ENCODE measurements at regions not wholly inside any gene's neighbourhood (a gene's known extent, or its start where the extent isn't known, plus 50 kb on each side); places are given as distances from the start of the nearest gene placed in this dataset.
A peak's percentile ranks its signal among the peaks of the same experiment; 100 is the strongest.

- no peak for DNase-seq
- H3K4me3 ChIP-seq: no peak overlapping the region
- peaks cover 45 to 78% (median 72%) of the 10 kb centered on the region in 4 donors for H3K4me1 ChIP-seq
- peak overlapping the region in 3 of 5 donors; percentile 14 to 61 (median 18) for H3K27ac ChIP-seq
- TF ChIP-seq POLR2AphosphoS5 (IDR thresholded peaks at IDR 0.05) (no peak), EP300 (IDR thresholded peaks at IDR 0.05) (no peak), CTCF (IDR thresholded peaks at IDR 0.05) (no peak), POLR2A (IDR thresholded peaks at IDR 0.05) (no peak)
- no peaks in the 10 kb centered on the region for H3K9me3 ChIP-seq
- intact Hi-C loops (cut with DNase I; ENCODE audit: low total_unique reads): no loop called here
- H3K36me3 ChIP-seq: no peaks in the 10 kb centered on the region
- H3K27me3 ChIP-seq: no peaks in the 10 kb centered on the region
- WGBS, 5 donors: 80 to 92% (median 89%) methylated on average over 8 to 10 of the region's 10 CpGs
Observed at GRCh38 chr9:129463477-129463876, 157.4 kb downstream of the C9orf50 start.

GRCh38 chr9:129462360-129462759 is 158.5 kb downstream of the C9orf50 start:
- intact Hi-C loops (cut with DNase I; ENCODE audit: low total_unique reads): no loop called here
- DNase-seq: no peak

GRCh38 chr9:129460323-129461261 is 160.3 kb downstream of the C9orf50 start:
- peak; percentile 66 to 91 (median 89) for TF ChIP-seq POLR2AphosphoS5 (IDR thresholded peaks at IDR 0.05)
- peak in 1 of 4 donors; percentile 4 for TF ChIP-seq POLR2A (IDR thresholded peaks at IDR 0.05)
- peak in 1 of 7 experiments; percentile 29 for TF ChIP-seq CTCF (IDR thresholded peaks at IDR 0.05)
- no peak for TF ChIP-seq EP300 (IDR thresholded peaks at IDR 0.05)
- Histone ChIP-seq H3K36me3 (no peaks in the 10 kb centered on the region), H3K4me1 (peaks cover 41 to 72% (median 63%) of the 10 kb centered on the region in 4 donors), H3K9me3 (no peaks in the 10 kb centered on the region), H3K27me3 (no peaks in the 10 kb centered on the region), H3K4me3 (peak overlapping the region; percentile 29 to 44 (median 39)), H3K27ac (peak overlapping the region; percentile 92 to 99 (median 97))
- intact Hi-C loops (cut with DNase I; ENCODE audit: low total_unique reads): no loop called here
- 1 to 6% (median 2%) methylated on average over 19 to 49 of the region's 51 CpGs for WGBS, 5 donors
- DNase-seq: peak; percentile 97 to 99

More at GRCh38 chr9:129462360-129462759, 158.5 kb downstream of the C9orf50 start:
- H3K27me3 ChIP-seq: no peaks in the 10 kb centered on the region
- H3K27ac ChIP-seq: peak overlapping the region in 4 of 5 donors; percentile 14 to 99 (median 98)
- peaks cover 49 to 86% (median 79%) of the 10 kb centered on the region in 4 donors for H3K4me1 ChIP-seq
- TF ChIP-seq CTCF (IDR thresholded peaks at IDR 0.05): no peak
- TF ChIP-seq EP300 (IDR thresholded peaks at IDR 0.05): no peak
- no peak for TF ChIP-seq POLR2A (IDR thresholded peaks at IDR 0.05)
- no peak for TF ChIP-seq POLR2AphosphoS5 (IDR thresholded peaks at IDR 0.05)
- H3K36me3 ChIP-seq: no peaks in the 10 kb centered on the region
- WGBS, 5 donors: 71 to 91% (median 84%) methylated on average over 15 of the region's 15 CpGs
- no peak overlapping the region for H3K4me3 ChIP-seq
- H3K9me3 ChIP-seq: no peaks in the 10 kb centered on the region

GRCh38 chr9:129459547-129460322 is 161.2 kb downstream of the C9orf50 start:
- peak overlapping the region; percentile 79 to 99 (median 97) for H3K27ac ChIP-seq
- DNase-seq: no peak
- TF ChIP-seq POLR2A (IDR thresholded peaks at IDR 0.05) (no peak), EP300 (IDR thresholded peaks at IDR 0.05) (no peak), CTCF (IDR thresholded peaks at IDR 0.05) (no peak), POLR2AphosphoS5 (IDR thresholded peaks at IDR 0.05) (no peak)
- no peaks in the 10 kb centered on the region for H3K36me3 ChIP-seq
- WGBS, 5 donors: 5 to 21% (median 15%) methylated on average over 19 to 29 of the region's 29 CpGs
- intact Hi-C loops (cut with DNase I; ENCODE audit: low total_unique reads): no loop called here
- peak overlapping the region; percentile 12 to 44 (median 32) for H3K4me3 ChIP-seq
- H3K9me3 ChIP-seq: no peaks in the 10 kb centered on the region
- peaks cover 37 to 70% (median 55%) of the 10 kb centered on the region in 4 donors for H3K4me1 ChIP-seq
- no peaks in the 10 kb centered on the region for H3K27me3 ChIP-seq
